Endothelial cell of umbilical vein (primary cell): ENCODE measurements at regions not wholly inside any gene's neighbourhood (a gene's known extent, or its start where the extent isn't known, plus 50 kb on each side); places are given as distances from the start of the nearest gene placed in this dataset.

ENCODE experiments used
- BruUV-seq: library from RNA; stranded (reverse); fragments of 400-500 nt; replicated peaks from 2 replicates; lab custom pipeline; 2021; lab: Mats Ljungman, UMichigan
- CTCF ChIA-PET: fragments of 300-600, 350-600 bp; sonication (Branson Sonifier 250); formaldehyde crosslinking; loops from one replicate; lab custom pipeline; 2021; ENCODE audit warnings: antibody characterized with exemption, inconsistent platforms; lab: Charles Lee
- POLR2A ChIA-PET: fragments of 300-600, 350-600 bp; sonication (Branson Sonifier 250); formaldehyde crosslinking; loops from one replicate; lab custom pipeline; 2021; ENCODE audit warnings: antibody characterized with exemption, inconsistent platforms; lab: Charles Lee
- DNase-seq: peaks from one replicate; pipeline ENCODE4 v3.0.0-alpha.2; 2011; ENCODE audit warnings: low read depth, low spot score
- FAIRE-seq: peaks from 2 replicates; lab custom pipeline; 2011; peaks lifted over from hg19 to GRCh38; lab: Jason Lieb, UNC
- H2AFZ ChIP-seq: 2 replicates; pipeline ENCODE4 v1.6.0; 2012; ENCODE audit warnings: low read depth, low read length, control low read depth, inconsistent platforms
- H3K27ac ChIP-seq: 2 replicates; pipeline ENCODE4 v1.5.1; 2011; ENCODE audit warnings: low read depth, mild to moderate bottlenecking, control low read depth, low read length, moderate library complexity; ENCODE audit not compliant: insufficient read depth
- H3K27me3 ChIP-seq, 2 experiments: 2 replicates each; pipeline versions ENCODE4 v1.6.0 to v1.6.1; 2011; ENCODE audit warnings: low read length in 2 of 2, mixed read lengths in 1 of 2; ENCODE audit not compliant: control insufficient read depth in 2 of 2, insufficient read depth in 2 of 2
- H3K36me3 ChIP-seq, 2 experiments: 2 replicates in 1 of 2; 3 replicates in 1 of 2; pipeline ENCODE4 v1.5.1; 2011; ENCODE audit warnings: low read length in 2 of 2, mild to moderate bottlenecking in 1 of 2, moderate library complexity in 1 of 2; ENCODE audit not compliant: control insufficient read depth in 2 of 2, insufficient read depth in 2 of 2; ENCODE audit errors: extremely low read depth in 1 of 2
- H3K4me1 ChIP-seq: 3 replicates; pipeline ENCODE4 v1.5.1; 2011; ENCODE audit warnings: mild to moderate bottlenecking, low read length; ENCODE audit not compliant: control insufficient read depth, insufficient read depth; ENCODE audit errors: extremely low read depth
- H3K4me2 ChIP-seq: 2 replicates; pipeline ENCODE4 v1.6.1; 2011; ENCODE audit warnings: low read length, control low read depth, mixed read lengths; ENCODE audit not compliant: insufficient read depth
- H3K4me3 ChIP-seq, 3 experiments: fragments of 200-600 bp in 1 of 3; sonication (generic), shearing (Covaris generic) in 1 of 3; replicated peaks in 1 of 3; 2 replicates each; pipeline ENCODE4 v1.5.1; 2011 to 2016; ENCODE audit warnings: control low read depth in 3 of 3, low read length in 3 of 3, mild to moderate bottlenecking in 2 of 3, inconsistent platforms in 1 of 3, low read depth in 1 of 3, moderate library complexity in 1 of 3; ENCODE audit not compliant: insufficient read depth in 1 of 3
- H3K79me2 ChIP-seq: 2 replicates; pipeline ENCODE4 v1.6.0; 2012; ENCODE audit warnings: low read length, inconsistent platforms; ENCODE audit not compliant: control insufficient read depth, insufficient read depth
- H3K9ac ChIP-seq: replicated peaks from 2 replicates; pipeline ENCODE3; 2011; ENCODE audit warnings: low read length, control low read depth; ENCODE audit not compliant: insufficient read depth; ENCODE audit errors: extremely low read depth
- H3K9me1 ChIP-seq: replicated peaks from 3 replicates; pipeline ENCODE4 v1.6.0; 2011; ENCODE audit warnings: mild to moderate bottlenecking, low read length; ENCODE audit not compliant: control insufficient read depth, insufficient read depth; ENCODE audit errors: extremely low read depth
- H3K9me3 ChIP-seq: replicated peaks from 2 replicates; pipeline ENCODE4 v1.5.1; 2012; ENCODE audit warnings: low read length, inconsistent platforms; ENCODE audit not compliant: control insufficient read depth, insufficient read depth
- H4K20me1 ChIP-seq: replicated peaks from 2 replicates; pipeline ENCODE3; 2011; ENCODE audit warnings: mild to moderate bottlenecking, low read length; ENCODE audit not compliant: control insufficient read depth, insufficient read depth; ENCODE audit errors: extremely low read depth
- EZH2 ChIP-seq: IDR thresholded peaks from 2 replicates; pipeline ENCODE4 v1.6.1; 2012; ENCODE audit warnings: borderline replicate concordance, low read depth, mild to moderate bottlenecking, moderate library complexity, low read length, inconsistent platforms; ENCODE audit not compliant: severe bottlenecking
- FOS ChIP-seq: IDR thresholded peaks from 2 replicates; pipeline ENCODE4 v1.6.1; 2011; ENCODE audit warnings: mild to moderate bottlenecking, low read length, moderate library complexity, borderline replicate concordance; ENCODE audit not compliant: insufficient read depth
- GATA2 ChIP-seq: IDR thresholded peaks from 2 replicates; pipeline ENCODE4 v1.7.0; 2011; ENCODE audit warnings: low read depth, mild to moderate bottlenecking, moderate library complexity, mixed read lengths, low read length; ENCODE audit not compliant: insufficient read length, insufficient read depth
- JUN ChIP-seq: IDR thresholded peaks from 2 replicates; pipeline ENCODE4 v1.6.1; 2011; ENCODE audit warnings: borderline replicate concordance, low read depth; ENCODE audit not compliant: insufficient read length, insufficient read depth
- MAX ChIP-seq: IDR thresholded peaks from 2 replicates; pipeline ENCODE4 v1.6.1; 2011; ENCODE audit not compliant: insufficient read depth, insufficient read length
- MYC ChIP-seq: IDR thresholded peaks from one replicate; pipeline ENCODE4 v1.6.1; 2011; ENCODE audit warnings: mild to moderate bottlenecking, low read depth, low read length
- POLR2A ChIP-seq: IDR thresholded peaks from 2 replicates; pipeline ENCODE4 v1.6.1; 2012; ENCODE audit warnings: low read depth, mild to moderate bottlenecking, control low read depth, low read length
- POLR2AphosphoS5 ChIP-seq: IDR thresholded peaks from 2 replicates; pipeline ENCODE4 v1.6.1; 2012; ENCODE audit warnings: low read depth, mild to moderate bottlenecking, control low read depth, low read length, moderate library complexity; ENCODE audit not compliant: insufficient read depth
- dilution Hi-C: fragments of 300-500 bp; cut with MboI; formaldehyde crosslinking; loops from one replicate; pipeline ENCODE4 v1.15.0; 2019; ENCODE audit warnings: low sequenced_read_pairs; ENCODE audit not compliant: extremely low pct_ligation_motif_present
- intact Hi-C: fragments of 100-400 bp; cut with micrococcal nuclease; formaldehyde crosslinking; loops from one replicate; pipeline ENCODE4 v1.10.0; 2022
- TF ChIP-seq, protein P1 (sequence below), 2 donors: IDR thresholded peaks; 1 replicate in 1 of 2; 2 replicates in 1 of 2; pipeline ENCODE4 v1.5.1; 2011; ENCODE audit warnings: low read length in 2 of 2, mild to moderate bottlenecking in 2 of 2, moderate library complexity in 2 of 2, control low read depth in 1 of 2, inconsistent platforms in 1 of 2, low read depth in 1 of 2; ENCODE audit not compliant: insufficient read depth in 1 of 2; ENCODE audit errors: extremely low read depth in 1 of 2

DNA sequence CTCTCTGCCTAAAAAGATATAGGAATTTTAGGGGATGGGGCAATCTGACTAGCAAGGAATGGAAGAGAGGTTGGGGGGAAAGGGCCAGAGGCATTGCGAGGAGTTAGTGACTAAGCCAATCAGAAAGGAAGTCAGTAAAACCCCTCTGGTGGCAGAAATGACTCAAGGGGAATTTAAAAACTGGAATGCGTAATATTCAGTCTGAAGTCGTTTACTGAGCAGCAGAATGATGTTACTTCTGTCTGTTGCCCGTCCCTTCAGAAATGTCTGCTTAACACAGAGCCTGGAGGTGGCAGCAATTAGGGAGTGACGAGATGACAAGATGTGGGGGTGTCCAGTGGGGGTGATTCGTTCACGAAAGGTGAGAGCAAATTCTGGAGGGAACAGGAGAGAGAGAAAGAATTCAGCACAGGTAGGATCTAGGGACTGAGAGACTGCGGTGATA lies 107.7 kb upstream of the CLMP start:
- Histone ChIP-seq H4K20me1 (no peaks in the 10 kb centered on the region), H3K9ac (no peak overlapping the region), H2AFZ (no peak overlapping the region), H3K79me2 (no peaks in the 10 kb centered on the region), H3K4me3 (no peak overlapping the region), H3K27me3 (peaks cover 4 to 8% of the 10 kb centered on the region in 2 experiments), H3K4me2 (no peak overlapping the region), H3K36me3 (no peaks in the 10 kb centered on the region), H3K9me3 (no peaks in the 10 kb centered on the region), H3K27ac (no peak overlapping the region), H3K4me1 (peaks cover 17% of the 10 kb centered on the region), H3K9me1 (no peaks in the 10 kb centered on the region)
- CTCF ChIA-PET = interaction anchor here (1.0 to 5.6 kb wide), 6 partner anchors 10 to 176 kb away, joined by 3 to 24 read pairs (median 7); no protein-coding TSS in a partner anchor
- TF ChIP-seq EZH2 (no peak), POLR2AphosphoS5 (no peak), POLR2A (no peak), GATA2 (no peak), MAX (no peak), JUN (no peak), FOS (no peak), MYC (no peak)
- TF ChIP-seq, protein P1, sequence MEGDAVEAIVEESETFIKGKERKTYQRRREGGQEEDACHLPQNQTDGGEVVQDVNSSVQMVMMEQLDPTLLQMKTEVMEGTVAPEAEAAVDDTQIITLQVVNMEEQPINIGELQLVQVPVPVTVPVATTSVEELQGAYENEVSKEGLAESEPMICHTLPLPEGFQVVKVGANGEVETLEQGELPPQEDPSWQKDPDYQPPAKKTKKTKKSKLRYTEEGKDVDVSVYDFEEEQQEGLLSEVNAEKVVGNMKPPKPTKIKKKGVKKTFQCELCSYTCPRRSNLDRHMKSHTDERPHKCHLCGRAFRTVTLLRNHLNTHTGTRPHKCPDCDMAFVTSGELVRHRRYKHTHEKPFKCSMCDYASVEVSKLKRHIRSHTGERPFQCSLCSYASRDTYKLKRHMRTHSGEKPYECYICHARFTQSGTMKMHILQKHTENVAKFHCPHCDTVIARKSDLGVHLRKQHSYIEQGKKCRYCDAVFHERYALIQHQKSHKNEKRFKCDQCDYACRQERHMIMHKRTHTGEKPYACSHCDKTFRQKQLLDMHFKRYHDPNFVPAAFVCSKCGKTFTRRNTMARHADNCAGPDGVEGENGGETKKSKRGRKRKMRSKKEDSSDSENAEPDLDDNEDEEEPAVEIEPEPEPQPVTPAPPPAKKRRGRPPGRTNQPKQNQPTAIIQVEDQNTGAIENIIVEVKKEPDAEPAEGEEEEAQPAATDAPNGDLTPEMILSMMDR (IDR thresholded peaks at IDR 0.05; ENCODE audit: extremely low read depth in 1 of 2, insufficient read depth in 1 of 2, low read depth in 1 of 2, low read length in 2 of 2) = no peak
- POLR2A ChIA-PET = no interaction called here
- intact Hi-C loops = loop anchor here (5.0 kb wide), 1 partner anchor 255 kb away; no protein-coding TSS in a partner anchor
- DNase-seq (no peak), FAIRE-seq (no peak)
- no TSS peak for BruUV-seq
- dilution Hi-C loops = loop anchor here (25.0 kb wide), 1 partner anchor 185 kb away; no protein-coding TSS in a partner anchor
